HL-60 (cell line): ENCODE measurements at regions not wholly inside any gene's neighbourhood (a gene's known extent, or its start where the extent isn't known, plus 50 kb on each side); places are given as distances from the start of the nearest gene placed in this dataset.

ENCODE experiments used
- DNase-seq, 2 experiments: peaks; one replicate each; pipeline ENCODE4 v3.0.0-alpha.2; 2010 to 2020; ENCODE audit warnings: low read depth in 1 of 2, low spot score in 1 of 2
- H3K27ac ChIP-seq: fragments of 250-450 bp; sonication (Bioruptor Pico); replicated peaks from 2 replicates; pipeline ENCODE4 v1.5.1; 2020; ENCODE audit warnings: mild to moderate bottlenecking, moderate library complexity
- H3K27me3 ChIP-seq: fragments of 250-450 bp; sonication (Bioruptor Pico); 2 replicates; pipeline ENCODE4 v1.5.1; 2021; ENCODE audit warnings: mild to moderate bottlenecking, moderate library complexity; ENCODE audit not compliant: insufficient read depth, poor library complexity, severe bottlenecking
- H3K4me3 ChIP-seq: replicated peaks from 2 replicates; pipeline ENCODE4 v1.5.1; 2011; ENCODE audit warnings: mild to moderate bottlenecking, control low read depth, low read length; ENCODE audit not compliant: insufficient read depth
- CTCF ChIP-seq: IDR thresholded peaks from one replicate; pipeline ENCODE4 v1.5.1; 2011; ENCODE audit warnings: low read length, control low read depth, inconsistent platforms; ENCODE audit not compliant: insufficient read depth
- GABPA ChIP-seq: IDR thresholded peaks from 2 replicates; pipeline ENCODE4 v1.6.1; 2012; ENCODE audit warnings: low read depth
- POLR2AphosphoS5 ChIP-seq: IDR thresholded peaks from 2 replicates; pipeline ENCODE4 v1.6.1; 2012; ENCODE audit warnings: low read depth
- REST ChIP-seq: IDR thresholded peaks from 2 replicates; pipeline ENCODE4 v1.6.1; 2012; ENCODE audit warnings: low read depth; ENCODE audit not compliant: insufficient replicate concordance
- SPI1 ChIP-seq: IDR thresholded peaks from 2 replicates; pipeline ENCODE4 v1.6.1; 2012; ENCODE audit warnings: low read depth, mild to moderate bottlenecking, borderline replicate concordance

DNA sequence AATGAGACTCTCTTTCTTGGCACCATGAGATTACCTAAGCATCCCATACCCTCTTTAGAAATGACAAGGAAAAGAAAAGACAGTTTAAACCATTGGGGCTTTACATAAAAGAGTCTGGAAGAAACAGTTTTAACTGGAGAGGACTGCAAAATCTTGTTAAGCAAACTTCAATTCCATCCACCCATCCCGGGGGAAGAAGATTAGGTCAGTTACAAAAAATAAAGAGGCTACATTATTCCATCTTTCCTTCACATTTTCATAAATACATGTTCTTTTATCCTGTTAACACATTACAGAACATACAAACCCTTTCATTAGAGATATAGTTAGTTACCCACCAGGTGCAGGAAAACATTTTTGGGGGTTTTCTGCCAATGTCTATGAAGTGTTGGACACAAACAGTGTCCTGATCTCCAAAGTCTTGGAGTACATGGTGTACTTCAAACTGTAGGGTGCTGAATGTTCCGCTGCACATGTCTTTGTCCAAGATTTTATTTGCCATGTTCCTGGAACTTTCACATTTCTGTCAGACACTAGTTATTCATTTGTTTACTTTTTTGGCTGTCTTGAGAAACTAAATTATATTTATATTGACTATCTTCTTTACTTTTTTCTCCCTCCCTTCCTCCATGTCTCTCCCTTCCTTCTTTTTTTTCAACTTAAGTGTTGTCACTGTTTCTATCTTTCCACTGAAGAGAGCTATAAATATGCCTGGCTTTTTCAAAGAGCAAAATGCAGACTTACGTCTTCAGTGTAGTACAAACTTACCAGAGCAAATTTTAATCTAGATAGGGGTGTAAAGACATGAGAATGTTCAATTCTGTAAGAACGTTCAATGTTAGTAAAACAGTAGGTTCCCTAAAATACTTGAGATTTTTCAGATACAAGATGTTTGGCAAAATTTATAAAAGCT lies 410.9 kb upstream of the PRR16 start:
- DNase-seq, result no peak
- Histone ChIP-seq H3K27ac (no peak overlapping the region), H3K4me3 (no peak overlapping the region), H3K27me3 (no peaks in the 10 kb centered on the region)
- TF ChIP-seq SPI1 (no peak), POLR2AphosphoS5 (no peak), GABPA (no peak), REST (no peak), CTCF (no peak)

DNA sequence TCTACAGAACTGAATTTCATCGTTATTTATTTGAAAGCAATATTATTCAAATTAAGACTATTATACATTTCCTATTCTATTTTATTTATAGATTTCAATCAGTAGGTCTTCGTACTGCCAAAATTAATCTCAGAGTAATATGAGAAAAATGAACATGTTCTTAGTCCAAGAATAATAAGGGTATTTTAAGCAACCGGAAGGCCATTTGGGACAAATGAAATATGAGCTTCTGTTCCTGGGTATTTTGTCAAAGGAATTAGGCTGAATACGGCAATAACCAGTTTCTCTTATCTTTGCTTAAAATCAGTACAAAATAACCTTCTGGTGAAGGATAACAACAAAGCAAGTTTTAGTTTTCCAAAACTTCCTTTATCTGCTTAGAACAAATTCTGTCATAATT lies 410.3 kb upstream of the PRR16 start:
- Histone ChIP-seq H3K4me3 (no peak overlapping the region), H3K27ac (no peak overlapping the region), H3K27me3 (no peaks in the 10 kb centered on the region)
- TF ChIP-seq SPI1 (no peak), CTCF (no peak), REST (no peak), POLR2AphosphoS5 (no peak), GABPA (no peak)
- no peak for DNase-seq

DNA sequence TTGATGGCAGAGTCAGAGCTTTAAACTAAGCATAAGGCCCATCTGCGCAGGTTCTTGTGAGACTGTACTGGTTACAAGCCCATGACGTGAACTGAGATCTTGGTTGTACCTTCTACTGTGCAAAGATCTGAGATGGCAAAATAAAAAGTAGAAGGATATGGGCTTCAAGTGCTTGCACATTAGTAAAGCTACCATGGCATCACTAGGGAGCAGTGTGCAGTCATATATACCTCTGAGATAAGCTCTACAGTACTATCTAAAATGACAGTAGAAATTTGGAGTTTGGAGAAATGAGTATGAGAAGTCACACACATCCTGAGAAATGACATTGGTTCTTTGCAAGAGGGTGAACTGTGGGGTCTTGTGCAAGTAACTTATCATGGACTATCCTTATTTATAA lies 408.2 kb upstream of the PRR16 start:
- Histone ChIP-seq H3K27me3 (no peaks in the 10 kb centered on the region), H3K27ac (no peak overlapping the region), H3K4me3 (no peak overlapping the region)
- DNase-seq, result no peak
- no peak for TF ChIP-seq POLR2AphosphoS5
- TF ChIP-seq CTCF, result no peak
- no peak for TF ChIP-seq REST
- no peak for TF ChIP-seq SPI1
- TF ChIP-seq GABPA, result no peak
